Aorta (tissue), 5 donors: ENCODE measurements at regions not wholly inside any gene's neighbourhood (a gene's known extent, or its start where the extent isn't known, plus 50 kb on each side); places are given as distances from the start of the nearest gene placed in this dataset.

Experiments used
- ATAC-seq: fragments of 200-7000 bp; cut with Tn5 transposase; one replicate; pipeline ENCODE4 v1.9.1; 2022; ENCODE audit warnings: moderate library complexity; ENCODE audit not compliant: low FRiP score
- DNase-seq, 2 donors: peaks; one replicate each; pipeline ENCODE4 v3.0.0-alpha.2; 2020
- H3K27ac ChIP-seq, 2 donors: one replicate each; pipeline ENCODE4 v1.5.1; 2013; ENCODE audit warnings: low read length in 2 of 2, mild to moderate bottlenecking in 2 of 2, moderate library complexity in 2 of 2, control low read depth in 1 of 2, inconsistent platforms in 1 of 2, low read depth in 1 of 2
- H3K27me3 ChIP-seq, 2 donors: one replicate each; pipeline ENCODE4 v1.6.1; 2013; ENCODE audit warnings: control low read depth in 1 of 2, low read length in 1 of 2, mild to moderate bottlenecking in 1 of 2, moderate library complexity in 1 of 2; ENCODE audit not compliant: insufficient read depth in 2 of 2, control insufficient read depth in 1 of 2
- H3K36me3 ChIP-seq, 2 donors: one replicate each; pipeline ENCODE4 v1.6.1; 2013; ENCODE audit warnings: control low read depth in 1 of 2, low read length in 1 of 2, mild to moderate bottlenecking in 1 of 2; ENCODE audit not compliant: insufficient read depth in 2 of 2, control insufficient read depth in 1 of 2
- H3K4me1 ChIP-seq, 2 donors: one replicate each; pipeline ENCODE4 v1.6.1; 2013; ENCODE audit warnings: low read length in 2 of 2, control low read depth in 1 of 2, mild to moderate bottlenecking in 1 of 2, moderate library complexity in 1 of 2; ENCODE audit not compliant: insufficient read depth in 2 of 2, control insufficient read depth in 1 of 2
- H3K4me3 ChIP-seq, 2 donors: one replicate each; pipeline ENCODE4 v1.5.1; 2013; ENCODE audit warnings: low read length in 2 of 2, control low read depth in 1 of 2, mild to moderate bottlenecking in 1 of 2
- H3K9me3 ChIP-seq: one replicate; pipeline ENCODE4 v1.6.1; 2013; ENCODE audit warnings: mild to moderate bottlenecking, low read length; ENCODE audit not compliant: control insufficient read depth
- WGBS, 2 donors: extraction: QIAGEN DNeasy Blood & Tissue Kit; methylation state at CpG; one replicate each; pipeline ENCODE4 v1.1.7; 2013; 5-methylcytosine and 5-hydroxymethylcytosine counted together
- intact Hi-C, 2 donors: fragments of 100-400 bp; cut with DNase I; formaldehyde crosslinking; loops; one replicate each; pipeline versions ENCODE4 v1.14.2 to v1.15.0; 2022
- donor health status: healthy with polysubstance abuse.
- donor health status: Bipolar disorder and iron deficiency.
- donor health status: DM: no; HTN: no; CAD: no.
- donor health status: DM: no; HTN: no; CAD: no.
- donor health status: DM: yes; HTN: yes; CAD: no.

GRCh38 chr14:88929656-88930436, 105.4 kb downstream of the TTC8 start:
- WGBS, 2 donors, result 92% methylated on average over 4 of the region's 4 CpGs
- Histone ChIP-seq H3K4me1 (no peaks in the 10 kb centered on the region), H3K4me3 (no peak overlapping the region), H3K27ac (no peak overlapping the region), H3K9me3 (peaks cover 2% of the 10 kb centered on the region), H3K36me3 (no peaks in the 10 kb centered on the region), H3K27me3 (no peaks in the 10 kb centered on the region)
- intact Hi-C loops, result no loop called here
- no peak for DNase-seq
- ATAC-seq, result no peak

DNA sequence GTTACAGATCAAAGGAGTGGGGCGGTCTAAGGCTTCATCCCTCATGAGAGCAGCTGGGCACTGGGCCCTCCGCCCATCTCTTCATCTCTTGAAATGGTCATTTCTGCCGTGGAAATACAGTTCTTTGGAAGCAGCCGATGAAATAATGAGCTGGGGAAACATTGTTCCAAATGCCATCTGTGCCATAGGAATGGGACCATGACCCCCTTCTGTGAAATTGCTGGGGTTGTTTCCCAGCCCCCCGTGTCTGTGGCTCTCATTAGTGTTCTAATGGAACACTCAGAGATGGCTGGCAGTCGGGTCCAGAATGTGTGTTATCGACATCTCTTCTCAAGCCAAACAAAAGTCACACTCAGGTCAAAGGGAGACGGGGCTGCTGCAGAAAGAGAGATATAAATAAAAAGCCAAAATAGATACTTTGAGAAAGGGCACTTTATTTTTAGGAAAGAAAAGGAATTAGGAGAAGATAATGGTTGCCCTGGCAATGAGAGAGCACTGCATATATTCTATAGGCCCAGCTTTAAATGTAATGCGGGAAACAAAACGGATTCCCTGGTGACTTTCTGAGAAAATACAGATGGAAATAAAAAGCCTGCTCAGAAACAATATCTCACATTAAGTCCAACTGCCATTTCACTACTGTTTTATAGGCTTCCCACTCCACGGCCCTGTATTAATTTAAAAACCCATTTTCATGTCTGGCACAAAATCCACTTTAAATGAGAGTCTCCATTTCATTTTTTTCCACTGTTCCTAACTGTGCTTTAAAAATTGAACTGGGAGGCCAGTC, 107.1 kb downstream of the TTC8 start:
- Histone ChIP-seq H3K4me3 (no peak overlapping the region), H3K36me3 (no peaks in the 10 kb centered on the region), H3K27me3 (no peaks in the 10 kb centered on the region), H3K27ac (no peak overlapping the region), H3K4me1 (no peaks in the 10 kb centered on the region), H3K9me3 (peaks cover 2% of the 10 kb centered on the region)
- ATAC-seq (no peak), DNase-seq (no peak)
- intact Hi-C loops, result no loop called here
- 61 to 64% methylated on average over 11 of the region's 11 CpGs for WGBS, 2 donors

GRCh38 chr14:88933191-88933590, 108.7 kb downstream of the TTC8 start:
- H3K27ac ChIP-seq, result no peak overlapping the region
- H3K4me3 ChIP-seq, result no peak overlapping the region
- H3K27me3 ChIP-seq, result no peaks in the 10 kb centered on the region
- ATAC-seq, result no peak
- peaks cover 2% of the 10 kb centered on the region for H3K9me3 ChIP-seq
- H3K4me1 ChIP-seq, result no peaks in the 10 kb centered on the region
- H3K36me3 ChIP-seq, result no peaks in the 10 kb centered on the region
- DNase-seq, result no peak
- WGBS, 2 donors, result 16 to 19% methylated on average over 1 of the region's 1 CpG
- intact Hi-C loops, result no loop called here

DNA sequence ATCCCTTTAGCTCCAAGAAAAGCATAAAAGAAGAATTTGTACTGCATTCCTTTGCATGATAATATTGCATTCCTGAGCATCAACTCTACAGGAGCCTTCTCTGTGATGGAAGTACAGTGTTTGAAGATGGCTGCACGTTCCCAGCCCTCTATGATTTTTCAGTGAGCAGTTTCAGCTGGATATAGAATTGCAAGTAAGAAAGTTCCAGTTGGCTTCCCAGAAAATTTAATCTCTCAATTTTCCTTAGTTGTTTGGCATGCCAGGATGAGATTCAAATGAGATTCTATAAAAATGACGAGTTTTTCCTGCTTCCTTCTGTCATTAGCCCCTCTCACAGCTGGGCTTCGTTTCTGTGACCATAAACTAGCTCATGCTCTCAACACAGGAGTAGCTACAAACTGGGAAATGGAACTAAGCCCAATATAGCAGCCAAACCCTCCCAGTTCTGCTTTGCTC, 109.9 kb downstream of the TTC8 start:
- WGBS, 2 donors, result 24 to 32% methylated on average over 3 of the region's 3 CpGs

DNA sequence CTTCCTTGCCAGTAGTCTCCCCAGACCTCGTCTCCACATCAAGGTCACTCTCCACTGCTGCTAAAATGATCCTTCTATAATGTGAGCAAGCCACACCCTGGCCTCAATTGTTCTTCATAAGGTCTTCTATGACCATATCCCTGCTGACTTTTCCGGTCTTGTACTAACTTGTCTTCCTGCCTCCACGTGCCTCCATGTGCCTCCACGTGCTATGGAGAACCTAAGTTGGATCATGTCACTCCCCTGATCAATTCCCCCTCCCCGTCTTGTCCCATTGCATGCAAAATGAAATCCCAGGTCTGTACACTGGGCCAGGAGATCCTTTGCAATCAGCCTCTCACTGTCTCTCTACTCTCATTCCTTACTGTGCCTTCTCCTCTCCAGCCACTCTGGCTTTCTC, 110.6 kb downstream of the TTC8 start:
- intact Hi-C loops, result no loop called here
- no peak for DNase-seq

More for the DNA sequence above, 109.9 kb downstream of the TTC8 start:
- ATAC-seq, result no peak
- Histone ChIP-seq H3K9me3 (no peaks in the 10 kb centered on the region), H3K4me3 (no peak overlapping the region), H3K36me3 (no peaks in the 10 kb centered on the region), H3K27ac (no peak overlapping the region), H3K27me3 (no peaks in the 10 kb centered on the region), H3K4me1 (no peaks in the 10 kb centered on the region)
- no peak for DNase-seq
- intact Hi-C loops, result no loop called here

GRCh38 chr14:88937706-88938105, 113.3 kb downstream of the TTC8 start:
- H3K27ac ChIP-seq, result no peak overlapping the region
- 81 to 83% methylated on average over 3 of the region's 3 CpGs for WGBS, 2 donors

More for the DNA sequence above, 110.6 kb downstream of the TTC8 start:
- H3K9me3 ChIP-seq, result no peaks in the 10 kb centered on the region
- no peak overlapping the region for H3K27ac ChIP-seq
- H3K27me3 ChIP-seq, result no peaks in the 10 kb centered on the region
- no peaks in the 10 kb centered on the region for H3K36me3 ChIP-seq
- no peaks in the 10 kb centered on the region for H3K4me1 ChIP-seq
- 71% methylated on average over 5 of the region's 5 CpGs for WGBS, 2 donors
- ATAC-seq, result no peak
- no peak overlapping the region for H3K4me3 ChIP-seq

DNA sequence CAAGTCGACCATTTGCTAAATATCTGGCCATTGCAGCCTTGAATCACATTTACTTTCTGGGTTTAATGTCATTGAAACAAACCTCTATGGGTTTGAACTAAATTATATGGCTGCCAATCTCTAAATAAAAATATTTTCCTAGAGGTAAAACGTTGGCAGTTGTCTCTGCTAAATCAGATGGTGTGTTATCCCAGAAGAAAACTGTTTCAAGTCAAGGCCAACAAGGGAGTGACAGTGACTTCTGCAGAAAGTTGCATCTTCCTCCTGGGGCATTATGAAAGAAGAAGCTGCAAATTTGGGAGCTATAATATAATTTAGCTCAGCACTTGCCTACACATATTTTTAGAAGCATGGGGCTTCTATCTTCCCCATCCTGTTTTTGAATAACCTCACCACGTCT, 116.2 kb downstream of the TTC8 start:
- H3K9me3 ChIP-seq, result peaks cover 5% of the 10 kb centered on the region
- 35 to 42% methylated on average over 3 of the region's 3 CpGs for WGBS, 2 donors
- H3K36me3 ChIP-seq, result no peaks in the 10 kb centered on the region
- H3K4me1 ChIP-seq, result no peaks in the 10 kb centered on the region
- H3K27me3 ChIP-seq, result peaks cover 0 to 5% of the 10 kb centered on the region in 2 donors
- H3K27ac ChIP-seq, result no peak overlapping the region
- no peak overlapping the region for H3K4me3 ChIP-seq
- no peak for ATAC-seq
- no peak for DNase-seq
- intact Hi-C loops, result no loop called here

More at GRCh38 chr14:88937706-88938105, 113.3 kb downstream of the TTC8 start:
- Histone ChIP-seq H3K4me3 (no peak overlapping the region), H3K9me3 (no peaks in the 10 kb centered on the region), H3K36me3 (no peaks in the 10 kb centered on the region), H3K4me1 (no peaks in the 10 kb centered on the region), H3K27me3 (no peaks in the 10 kb centered on the region)
- DNase-seq, result no peak
- ATAC-seq, result no peak
- intact Hi-C loops, result no loop called here

GRCh38 chr14:88941414-88941813, 117.0 kb downstream of the TTC8 start:
- Histone ChIP-seq H3K36me3 (no peaks in the 10 kb centered on the region), H3K4me3 (no peak overlapping the region), H3K4me1 (no peaks in the 10 kb centered on the region), H3K27ac (no peak overlapping the region), H3K27me3 (peaks cover 0 to 5% of the 10 kb centered on the region in 2 donors), H3K9me3 (peaks cover 5% of the 10 kb centered on the region)
- intact Hi-C loops, result no loop called here
- DNase-seq (no peak), ATAC-seq (no peak)
